Stimulated activated CD4-positive, alpha-beta T cell treated with anti-CD3 and anti-CD28 coated beads, TNF-alpha, amount 100 ng/mL, for 24 hours (primary cell): ENCODE measurements at regions not wholly inside any gene's neighbourhood (a gene's known extent, or its start where the extent isn't known, plus 50 kb on each side); places are given as distances from the start of the nearest gene placed in this dataset.

Experiments
- DNase-seq, 3 experiments: peaks; one replicate each; pipeline ENCODE4 v3.0.0-alpha.2; 2020; ENCODE audit warnings: low read depth in 3 of 3

- DNase-seq: peak; percentile 48 to 60 (median 59)
Observed at GRCh38 chr6:26286168-26286877, 78.7 kb upstream of the BTN3A2 start.

GRCh38 chr6:26288155-26288554 lies 76.8 kb upstream of the BTN3A2 start:
- DNase-seq: no peak

- DNase-seq: no peak
Observed at GRCh38 chr6:26290941-26291340, 74.1 kb upstream of the BTN3A2 start.

- no peak for DNase-seq
Observed at GRCh38 chr6:26292709-26293108, 72.3 kb upstream of the BTN3A2 start.

- no peak for DNase-seq
Observed at GRCh38 chr6:26294302-26294701, 70.7 kb upstream of the BTN3A2 start.

GRCh38 chr6:26295691-26296555 lies 69.1 kb upstream of the BTN3A2 start:
- no peak for DNase-seq

GRCh38 chr6:26296556-26296856 lies 68.5 kb upstream of the BTN3A2 start:
- DNase-seq: no peak

- DNase-seq: no peak
Observed at GRCh38 chr6:26296857-26297648, 67.9 kb upstream of the BTN3A2 start.

- DNase-seq: no peak
Observed at GRCh38 chr6:26299286-26300042, 65.5 kb upstream of the BTN3A2 start.

- DNase-seq: no peak
Observed at GRCh38 chr6:26300043-26300331, 65.0 kb upstream of the BTN3A2 start.

- no peak for DNase-seq
Observed at GRCh38 chr6:26300359-26300758, 64.6 kb upstream of the BTN3A2 start.

- DNase-seq: no peak
Observed at GRCh38 chr6:26300828-26301227, 64.2 kb upstream of the BTN3A2 start.

- no peak for DNase-seq
Observed at GRCh38 chr6:26301638-26302037, 63.4 kb upstream of the BTN3A2 start.

GRCh38 chr6:26302941-26303559 lies 61.9 kb upstream of the BTN3A2 start:
- DNase-seq: no peak

GRCh38 chr6:26304213-26304796 lies 60.7 kb upstream of the BTN3A2 start:
- no peak for DNase-seq

- peak; percentile 55 to 79 (median 60) for DNase-seq
Observed at GRCh38 chr6:26304797-26305640, 60.0 kb upstream of the BTN3A2 start.

GRCh38 chr6:26305641-26305969 lies 59.4 kb upstream of the BTN3A2 start:
- no peak for DNase-seq

- no peak for DNase-seq
Observed at GRCh38 chr6:26306232-26306631, 58.8 kb upstream of the BTN3A2 start.

GRCh38 chr6:26307850-26308249 lies 57.1 kb upstream of the BTN3A2 start:
- DNase-seq: no peak

- no peak for DNase-seq
Observed at GRCh38 chr6:26309731-26310142, 55.3 kb upstream of the BTN3A2 start.
